HG02642 (cell line): ENCODE measurements at regions not wholly inside any gene's neighbourhood (a gene's known extent, or its start where the extent isn't known, plus 50 kb on each side); places are given as distances from the start of the nearest gene placed in this dataset.

ENCODE experiments used
- ATAC-seq: cut with Tn5 transposase; IDR thresholded peaks from one replicate; pipeline ENCODE4 v1.9.1; 2021; ENCODE audit warnings: mild to moderate bottlenecking; ENCODE audit not compliant: unreplicated experiment, poor library complexity

DNA sequence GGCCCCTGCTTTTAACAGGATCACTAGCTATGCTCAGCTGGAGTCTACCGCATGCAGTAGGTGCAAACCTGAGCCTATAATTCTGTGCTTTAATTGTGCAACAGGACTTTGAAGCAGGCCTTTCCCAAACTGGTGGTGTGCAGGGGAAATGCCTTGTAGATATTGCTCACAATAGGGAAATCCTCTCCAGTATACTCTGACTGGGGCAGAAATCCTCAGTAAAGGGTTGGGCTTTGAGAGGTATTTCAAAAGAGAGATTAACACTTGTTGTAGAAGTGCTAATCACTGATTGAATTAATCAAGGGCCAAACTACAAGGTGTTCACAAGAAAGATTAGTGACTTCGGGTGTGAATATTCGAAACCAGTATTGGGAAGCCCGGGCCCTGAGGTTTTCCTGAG lies 58.5 kb upstream of the EXOC6 start:
- no peak for ATAC-seq

DNA sequence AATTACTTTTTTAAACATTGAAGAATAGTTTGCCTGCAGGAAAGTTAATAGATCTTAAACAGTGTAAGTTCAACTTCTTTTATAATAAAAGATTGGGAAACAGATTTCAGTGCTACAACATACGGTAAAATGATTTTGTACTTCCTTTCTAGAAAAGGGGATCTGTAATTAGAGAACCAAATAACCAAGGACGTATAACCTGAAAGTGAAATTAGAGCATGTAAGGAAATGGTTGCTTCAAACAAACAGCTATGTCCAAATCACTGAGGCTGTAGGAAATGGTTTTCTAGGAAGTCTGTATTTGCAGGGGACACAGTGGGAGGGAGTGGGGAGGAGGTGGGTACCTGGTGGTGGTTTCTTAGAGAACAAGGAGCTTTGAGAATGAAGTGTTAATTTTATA lies 57.9 kb upstream of the EXOC6 start:
- ATAC-seq = no peak

DNA sequence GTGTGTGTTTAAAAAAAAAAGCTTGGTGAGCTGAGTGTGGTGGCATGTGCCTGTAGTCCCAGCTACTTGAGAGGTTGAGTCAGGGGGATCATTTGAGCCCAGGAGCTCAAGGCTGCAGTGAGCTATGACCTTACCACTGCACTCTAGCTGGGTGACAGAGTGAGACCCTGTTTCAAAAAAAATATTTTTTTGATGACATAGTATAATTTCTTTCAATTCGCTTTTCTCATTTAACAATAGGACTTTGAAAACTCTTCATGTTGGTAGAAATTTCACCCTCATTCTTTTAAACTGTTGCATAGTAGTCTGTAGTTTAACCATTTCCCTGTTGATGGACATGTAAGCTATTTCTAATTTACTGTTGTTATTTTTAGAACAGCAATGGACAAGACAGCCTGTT lies 55.7 kb upstream of the EXOC6 start:
- no peak for ATAC-seq
